ENCODE measurements at regions not wholly inside any gene's neighbourhood (a gene's known extent, or its start where the extent isn't known, plus 50 kb on each side); places are given as distances from the start of the nearest gene placed in this dataset.

DNA sequence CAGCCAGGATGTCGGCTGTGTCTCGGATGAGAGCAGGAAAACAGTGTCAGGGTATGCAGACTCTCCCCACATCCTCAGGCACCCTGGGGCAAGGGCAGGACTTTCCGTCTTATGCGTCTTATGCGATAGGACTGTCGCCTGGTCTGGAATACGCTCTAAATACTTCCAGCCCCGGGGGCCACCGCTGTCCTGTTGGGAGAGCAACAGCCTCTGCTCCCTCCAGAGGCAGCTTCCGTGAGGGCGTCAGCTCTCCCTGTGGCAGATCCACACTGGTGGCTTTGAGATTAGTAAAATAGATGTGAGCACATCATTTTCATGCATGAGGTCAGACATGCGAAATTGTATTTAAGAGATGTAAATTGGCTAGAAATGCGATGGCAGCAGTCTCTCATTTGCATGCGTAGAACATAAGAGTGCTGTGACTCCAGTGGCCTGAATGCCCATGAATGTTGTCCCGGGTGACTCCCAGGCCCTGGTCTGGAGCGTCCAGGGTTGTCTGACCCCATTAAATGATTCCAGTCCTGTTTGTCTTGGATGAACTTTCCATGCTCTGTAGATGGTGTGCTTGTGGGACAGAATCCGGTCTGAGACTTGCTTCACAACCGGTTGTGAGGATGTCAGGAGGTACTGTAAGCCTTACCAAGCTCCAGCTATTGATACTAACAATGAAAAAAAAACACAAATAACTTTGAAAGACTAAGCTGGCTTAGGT lies 228.2 kb downstream of the SYK start:
- no peak for FAIRE-seq
- POLR2A ChIA-PET, result no interaction called here
- no TSS peak for BruUV-seq (replicated peaks)

DNA sequence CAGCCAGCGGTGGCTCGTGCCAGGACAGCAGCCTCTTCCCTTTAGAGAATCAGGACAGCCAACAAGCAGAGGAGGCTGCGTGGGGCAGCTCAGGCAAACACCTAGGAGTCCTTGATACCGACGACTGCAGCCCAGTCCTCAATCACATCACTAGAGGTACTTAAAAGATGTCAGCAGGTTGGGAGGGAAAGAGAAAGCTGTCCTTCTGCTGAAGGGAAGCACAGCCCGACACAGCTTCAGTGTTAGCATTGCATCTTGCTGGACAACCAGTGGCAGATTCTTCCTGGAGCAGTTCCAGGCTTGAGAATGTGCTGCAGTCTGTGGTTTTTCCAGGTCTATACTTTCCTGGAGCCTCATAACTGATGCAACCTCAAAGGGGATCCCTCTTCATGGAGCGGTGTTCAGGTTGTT lies 230.5 kb downstream of the SYK start:
- ChIA-PET CTCF (interaction anchor here (0.7 to 6.2 kb wide), 2 partner anchors 117 to 394 kb away, joined by 4 to 32 read pairs; no protein-coding TSS in a partner anchor), POLR2A (no interaction called here)
- Histone ChIP-seq H3K4me3 (replicated peaks in 1 of 3; ENCODE audit: insufficient read depth in 1 of 3, low read depth in 1 of 3, low read length in 3 of 3) (no peak overlapping the region), H3K79me2 (ENCODE audit: control insufficient read depth, insufficient read depth, low read length) (no peaks in the 10 kb centered on the region), H2AFZ (ENCODE audit: low read depth, low read length) (no peak overlapping the region), H3K36me3 (ENCODE audit: control insufficient read depth in 2 of 2, extremely low read depth in 1 of 2, insufficient read depth in 2 of 2, low read length in 2 of 2) (no peaks in the 10 kb centered on the region), H3K9me3 (replicated peaks; ENCODE audit: control insufficient read depth, insufficient read depth, low read length) (no peaks in the 10 kb centered on the region), H3K27ac (ENCODE audit: insufficient read depth, low read depth, low read length) (no peak overlapping the region), H3K4me2 (ENCODE audit: insufficient read depth, low read length) (no peak overlapping the region), H3K4me1 (ENCODE audit: control insufficient read depth, extremely low read depth, insufficient read depth, low read length) (peaks cover 3% of the 10 kb centered on the region), H3K9ac (replicated peaks; ENCODE audit: extremely low read depth, insufficient read depth, low read length) (no peak overlapping the region), H4K20me1 (replicated peaks; ENCODE audit: control insufficient read depth, extremely low read depth, insufficient read depth, low read length) (no peaks in the 10 kb centered on the region), H3K27me3 (ENCODE audit: control insufficient read depth in 2 of 2, insufficient read depth in 2 of 2, low read length in 2 of 2) (peaks cover 0 to 2% of the 10 kb centered on the region in 2 experiments), H3K9me1 (replicated peaks; ENCODE audit: control insufficient read depth, extremely low read depth, insufficient read depth, low read length) (no peaks in the 10 kb centered on the region)
- intact Hi-C loops (cut with micrococcal nuclease) (no loop called here), dilution Hi-C loops (cut with MboI; ENCODE audit: extremely low pct_ligation_motif_present, low sequenced_read_pairs) (no loop called here)
- no TSS peak for BruUV-seq (replicated peaks)
- DNase-seq (ENCODE audit: low read depth, low spot score), result no peak
- FAIRE-seq, result no peak
- TF ChIP-seq, protein P1, sequence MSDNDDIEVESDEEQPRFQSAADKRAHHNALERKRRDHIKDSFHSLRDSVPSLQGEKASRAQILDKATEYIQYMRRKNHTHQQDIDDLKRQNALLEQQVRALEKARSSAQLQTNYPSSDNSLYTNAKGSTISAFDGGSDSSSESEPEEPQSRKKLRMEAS (IDR thresholded peaks at IDR 0.05; ENCODE audit: insufficient read depth, insufficient read length), result no peak
- TF ChIP-seq MYC (IDR thresholded peaks at IDR 0.05; ENCODE audit: low read depth, low read length) (no peak), POLR2AphosphoS5 (IDR thresholded peaks at IDR 0.05; ENCODE audit: insufficient read depth, low read depth, low read length) (no peak), POLR2A (IDR thresholded peaks at IDR 0.05; ENCODE audit: low read depth, low read length) (no peak), JUN (IDR thresholded peaks at IDR 0.05; ENCODE audit: borderline replicate concordance, insufficient read depth, insufficient read length, low read depth) (no peak), FOS (IDR thresholded peaks at IDR 0.05; ENCODE audit: borderline replicate concordance, insufficient read depth, low read length) (no peak), EZH2 (IDR thresholded peaks at IDR 0.05; ENCODE audit: borderline replicate concordance, low read depth, low read length, severe bottlenecking) (no peak), GATA2 (IDR thresholded peaks at IDR 0.05; ENCODE audit: insufficient read depth, insufficient read length, low read depth, low read length) (no peak)
- TF ChIP-seq, protein P2, sequence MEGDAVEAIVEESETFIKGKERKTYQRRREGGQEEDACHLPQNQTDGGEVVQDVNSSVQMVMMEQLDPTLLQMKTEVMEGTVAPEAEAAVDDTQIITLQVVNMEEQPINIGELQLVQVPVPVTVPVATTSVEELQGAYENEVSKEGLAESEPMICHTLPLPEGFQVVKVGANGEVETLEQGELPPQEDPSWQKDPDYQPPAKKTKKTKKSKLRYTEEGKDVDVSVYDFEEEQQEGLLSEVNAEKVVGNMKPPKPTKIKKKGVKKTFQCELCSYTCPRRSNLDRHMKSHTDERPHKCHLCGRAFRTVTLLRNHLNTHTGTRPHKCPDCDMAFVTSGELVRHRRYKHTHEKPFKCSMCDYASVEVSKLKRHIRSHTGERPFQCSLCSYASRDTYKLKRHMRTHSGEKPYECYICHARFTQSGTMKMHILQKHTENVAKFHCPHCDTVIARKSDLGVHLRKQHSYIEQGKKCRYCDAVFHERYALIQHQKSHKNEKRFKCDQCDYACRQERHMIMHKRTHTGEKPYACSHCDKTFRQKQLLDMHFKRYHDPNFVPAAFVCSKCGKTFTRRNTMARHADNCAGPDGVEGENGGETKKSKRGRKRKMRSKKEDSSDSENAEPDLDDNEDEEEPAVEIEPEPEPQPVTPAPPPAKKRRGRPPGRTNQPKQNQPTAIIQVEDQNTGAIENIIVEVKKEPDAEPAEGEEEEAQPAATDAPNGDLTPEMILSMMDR (IDR thresholded peaks at IDR 0.05; ENCODE audit: extremely low read depth in 1 of 2, insufficient read depth in 1 of 2, low read depth in 1 of 2, low read length in 2 of 2), result no peak

More for the DNA sequence above, 228.2 kb downstream of the SYK start:
- Histone ChIP-seq H3K27me3 (ENCODE audit: control insufficient read depth in 2 of 2, insufficient read depth in 2 of 2, low read length in 2 of 2) (peaks cover 0 to 2% of the 10 kb centered on the region in 2 experiments), H3K4me1 (ENCODE audit: control insufficient read depth, extremely low read depth, insufficient read depth, low read length) (no peaks in the 10 kb centered on the region), H3K9me1 (replicated peaks; ENCODE audit: control insufficient read depth, extremely low read depth, insufficient read depth, low read length) (no peaks in the 10 kb centered on the region), H3K4me2 (ENCODE audit: insufficient read depth, low read length) (no peak overlapping the region), H3K36me3 (ENCODE audit: control insufficient read depth in 2 of 2, extremely low read depth in 1 of 2, insufficient read depth in 2 of 2, low read length in 2 of 2) (no peaks in the 10 kb centered on the region), H3K4me3 (replicated peaks in 1 of 3; ENCODE audit: insufficient read depth in 1 of 3, low read depth in 1 of 3, low read length in 3 of 3) (no peak overlapping the region), H3K27ac (ENCODE audit: insufficient read depth, low read depth, low read length) (no peak overlapping the region), H3K79me2 (ENCODE audit: control insufficient read depth, insufficient read depth, low read length) (no peaks in the 10 kb centered on the region), H4K20me1 (replicated peaks; ENCODE audit: control insufficient read depth, extremely low read depth, insufficient read depth, low read length) (no peaks in the 10 kb centered on the region), H3K9ac (replicated peaks; ENCODE audit: extremely low read depth, insufficient read depth, low read length) (no peak overlapping the region), H3K9me3 (replicated peaks; ENCODE audit: control insufficient read depth, insufficient read depth, low read length) (no peaks in the 10 kb centered on the region), H2AFZ (ENCODE audit: low read depth, low read length) (no peak overlapping the region)
- CTCF ChIA-PET, result interaction anchor here (1.0 to 6.2 kb wide), 3 partner anchors 13 to 404 kb away, joined by 4 to 32 read pairs (median 6); no protein-coding TSS in a partner anchor
- DNase-seq (ENCODE audit: low read depth, low spot score), result no peak
- no peak for TF ChIP-seq MYC (IDR thresholded peaks at IDR 0.05; ENCODE audit: low read depth, low read length)
- TF ChIP-seq, protein P2 (IDR thresholded peaks at IDR 0.05; ENCODE audit: extremely low read depth in 1 of 2, insufficient read depth in 1 of 2, low read depth in 1 of 2, low read length in 2 of 2), result no peak
- no peak for TF ChIP-seq EZH2 (IDR thresholded peaks at IDR 0.05; ENCODE audit: borderline replicate concordance, low read depth, low read length, severe bottlenecking)
- no peak for TF ChIP-seq POLR2AphosphoS5 (IDR thresholded peaks at IDR 0.05; ENCODE audit: insufficient read depth, low read depth, low read length)
- dilution Hi-C loops (cut with MboI; ENCODE audit: extremely low pct_ligation_motif_present, low sequenced_read_pairs), result no loop called here
- intact Hi-C loops (cut with micrococcal nuclease), result no loop called here
